Hepatocyte (in vitro differentiated cells): ENCODE measurements at regions not wholly inside any gene's neighbourhood (a gene's known extent, or its start where the extent isn't known, plus 50 kb on each side); places are given as distances from the start of the nearest gene placed in this dataset.

Experiments
- EZH2 ChIP-seq: fragments of 200-600 bp; sonication (generic); IDR thresholded peaks from 2 replicates; pipeline ENCODE4 v1.6.1; 2016; ENCODE audit warnings: antibody characterized with exemption, mild to moderate bottlenecking, borderline replicate concordance
- TF ChIP-seq, protein P1 (sequence below): fragments of 200-600 bp; sonication (generic); IDR thresholded peaks from 2 replicates; pipeline ENCODE4 v1.5.1; 2016; ENCODE audit warnings: antibody characterized with exemption, mild to moderate bottlenecking; ENCODE audit not compliant: poor library complexity

DNA sequence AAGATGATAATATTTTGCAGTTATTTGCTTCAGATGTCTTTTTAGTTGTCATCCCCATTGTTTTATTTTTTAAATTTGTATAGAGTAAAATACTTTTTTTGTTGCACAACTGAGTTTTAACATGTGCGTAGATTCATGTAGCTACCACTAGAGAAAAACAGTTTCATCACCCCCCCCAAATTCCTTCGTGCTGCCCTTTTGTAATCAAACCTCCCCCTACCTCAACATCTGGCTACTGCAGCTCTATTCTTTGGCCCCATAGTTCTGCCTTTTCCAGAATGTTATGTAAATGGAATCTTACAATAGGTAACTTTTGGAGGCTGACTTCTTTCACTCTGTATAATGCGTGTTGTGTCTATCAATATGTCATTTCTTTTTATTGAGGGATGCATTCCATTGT is 232.0 kb upstream of the RASGRP1 start:
- TF ChIP-seq, protein P1, sequence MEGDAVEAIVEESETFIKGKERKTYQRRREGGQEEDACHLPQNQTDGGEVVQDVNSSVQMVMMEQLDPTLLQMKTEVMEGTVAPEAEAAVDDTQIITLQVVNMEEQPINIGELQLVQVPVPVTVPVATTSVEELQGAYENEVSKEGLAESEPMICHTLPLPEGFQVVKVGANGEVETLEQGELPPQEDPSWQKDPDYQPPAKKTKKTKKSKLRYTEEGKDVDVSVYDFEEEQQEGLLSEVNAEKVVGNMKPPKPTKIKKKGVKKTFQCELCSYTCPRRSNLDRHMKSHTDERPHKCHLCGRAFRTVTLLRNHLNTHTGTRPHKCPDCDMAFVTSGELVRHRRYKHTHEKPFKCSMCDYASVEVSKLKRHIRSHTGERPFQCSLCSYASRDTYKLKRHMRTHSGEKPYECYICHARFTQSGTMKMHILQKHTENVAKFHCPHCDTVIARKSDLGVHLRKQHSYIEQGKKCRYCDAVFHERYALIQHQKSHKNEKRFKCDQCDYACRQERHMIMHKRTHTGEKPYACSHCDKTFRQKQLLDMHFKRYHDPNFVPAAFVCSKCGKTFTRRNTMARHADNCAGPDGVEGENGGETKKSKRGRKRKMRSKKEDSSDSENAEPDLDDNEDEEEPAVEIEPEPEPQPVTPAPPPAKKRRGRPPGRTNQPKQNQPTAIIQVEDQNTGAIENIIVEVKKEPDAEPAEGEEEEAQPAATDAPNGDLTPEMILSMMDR: no peak
- no peak for TF ChIP-seq EZH2
